ENCODE measurements at regions not wholly inside any gene's neighbourhood (a gene's known extent, or its start where the extent isn't known, plus 50 kb on each side); places are given as distances from the start of the nearest gene placed in this dataset.

- no peak for TF ChIP-seq CTCF (IDR thresholded peaks at IDR 0.05)
- TF ChIP-seq POLR2A (IDR thresholded peaks at IDR 0.05) = no peak
- TF ChIP-seq POLR2AphosphoS5 (IDR thresholded peaks at IDR 0.05) = no peak
These were observed 571.7 kb downstream of the KCTD16 start for GRCh38 chr5:144742361-144742760.

All from stomach (tissue), 4 donors.